PC-3 (cell line): ENCODE measurements at regions not wholly inside any gene's neighbourhood (a gene's known extent, or its start where the extent isn't known, plus 50 kb on each side); places are given as distances from the start of the nearest gene placed in this dataset.

Source experiments
- CTCF ChIP-seq: fragments of 300-600 bp; sonication (generic); conservative IDR thresholded peaks from 2 replicates; pipeline ENCODE4 v1.5.1; 2017; ENCODE audit warnings: antibody characterized with exemption, low read depth, mild to moderate bottlenecking, low read length
- EZH2 ChIP-seq: fragments of 300-600 bp; sonication (generic); IDR thresholded peaks from one replicate; pipeline ENCODE4 v1.6.1; 2017; ENCODE audit warnings: antibody characterized with exemption, mild to moderate bottlenecking, low read length; ENCODE audit not compliant: unreplicated experiment
- EZH2phosphoT487 ChIP-seq: fragments of 300-600 bp; sonication (generic); IDR thresholded peaks from 2 replicates; pipeline ENCODE4 v1.6.1; 2018; ENCODE audit warnings: mild to moderate bottlenecking, antibody characterized with exemption, low read length, borderline replicate concordance

- TF ChIP-seq CTCF = no peak
- no peak for TF ChIP-seq EZH2
- TF ChIP-seq EZH2phosphoT487 = no peak
These were observed 446.2 kb downstream of the RAPGEF2 start for GRCh38 chr4:159549098-159549518.
